ENCODE measurements at regions not wholly inside any gene's neighbourhood (a gene's known extent, or its start where the extent isn't known, plus 50 kb on each side); places are given as distances from the start of the nearest gene placed in this dataset.

GRCh38 chr4:57905965-57906364 is 795.8 kb upstream of the IGFBP7 start:
- TF ChIP-seq CTCF (IDR thresholded peaks at IDR 0.05) (no peak), POLR2A (IDR thresholded peaks at IDR 0.05) (no peak)

All from heart left ventricle (tissue), 13 donors.